ENCODE measurements at regions not wholly inside any gene's neighbourhood (a gene's known extent, or its start where the extent isn't known, plus 50 kb on each side); places are given as distances from the start of the nearest gene placed in this dataset.

DNA sequence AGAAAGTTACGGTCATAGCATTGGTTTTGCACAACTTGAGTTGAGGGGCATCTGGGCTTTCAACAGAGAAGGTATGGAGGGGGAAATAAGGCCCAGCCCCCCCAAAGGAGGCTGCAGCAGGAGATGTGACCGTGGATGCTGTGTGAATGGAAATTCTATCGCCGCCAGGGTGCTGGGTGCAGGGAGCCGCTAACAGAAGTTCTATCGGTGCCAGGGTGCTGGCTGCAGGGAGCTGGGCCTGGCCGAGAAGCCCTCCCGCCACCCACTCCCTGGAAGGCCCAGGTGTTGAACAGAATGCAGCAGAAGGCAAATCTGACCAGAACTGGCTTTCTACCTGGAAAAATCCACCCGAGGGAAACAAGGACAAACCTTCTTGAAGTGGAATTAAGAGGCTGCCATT is 115.0 kb downstream of the SHANK2 start:
- TF ChIP-seq, protein P1, sequence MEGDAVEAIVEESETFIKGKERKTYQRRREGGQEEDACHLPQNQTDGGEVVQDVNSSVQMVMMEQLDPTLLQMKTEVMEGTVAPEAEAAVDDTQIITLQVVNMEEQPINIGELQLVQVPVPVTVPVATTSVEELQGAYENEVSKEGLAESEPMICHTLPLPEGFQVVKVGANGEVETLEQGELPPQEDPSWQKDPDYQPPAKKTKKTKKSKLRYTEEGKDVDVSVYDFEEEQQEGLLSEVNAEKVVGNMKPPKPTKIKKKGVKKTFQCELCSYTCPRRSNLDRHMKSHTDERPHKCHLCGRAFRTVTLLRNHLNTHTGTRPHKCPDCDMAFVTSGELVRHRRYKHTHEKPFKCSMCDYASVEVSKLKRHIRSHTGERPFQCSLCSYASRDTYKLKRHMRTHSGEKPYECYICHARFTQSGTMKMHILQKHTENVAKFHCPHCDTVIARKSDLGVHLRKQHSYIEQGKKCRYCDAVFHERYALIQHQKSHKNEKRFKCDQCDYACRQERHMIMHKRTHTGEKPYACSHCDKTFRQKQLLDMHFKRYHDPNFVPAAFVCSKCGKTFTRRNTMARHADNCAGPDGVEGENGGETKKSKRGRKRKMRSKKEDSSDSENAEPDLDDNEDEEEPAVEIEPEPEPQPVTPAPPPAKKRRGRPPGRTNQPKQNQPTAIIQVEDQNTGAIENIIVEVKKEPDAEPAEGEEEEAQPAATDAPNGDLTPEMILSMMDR (IDR thresholded peaks at IDR 0.05; ENCODE audit: control extremely low read depth in 1 of 3, insufficient read depth in 1 of 3, low read depth in 1 of 3, low read length in 3 of 3) = no peak
- TF ChIP-seq POLR2A (IDR thresholded peaks at IDR 0.05; ENCODE audit: control extremely low read depth in 1 of 2, low read depth in 2 of 2, low read length in 2 of 2) (no peak), RBBP5 (IDR thresholded peaks at IDR 0.05; ENCODE audit: borderline replicate concordance, low read depth, low read length) (no peak), CEBPB (IDR thresholded peaks at IDR 0.05; ENCODE audit: low read depth, low read length) (no peak), SP2 (IDR thresholded peaks at IDR 0.05; ENCODE audit: low read length) (no peak), GABPA (IDR thresholded peaks at IDR 0.05; ENCODE audit: borderline replicate concordance, insufficient read depth, low read length) (no peak)

All from H1 (cell line).